Keratinocyte (primary cell): ENCODE measurements at regions not wholly inside any gene's neighbourhood (a gene's known extent, or its start where the extent isn't known, plus 50 kb on each side); places are given as distances from the start of the nearest gene placed in this dataset.
A peak's percentile ranks its signal among the peaks of the same experiment; 100 is the strongest.

Experiments used
- DNase-seq: peaks from one replicate; pipeline ENCODE4 v3.0.0-alpha.2; 2011; ENCODE audit warnings: low read depth, missing footprints, low spot score
- FAIRE-seq: peaks from 2 replicates; lab custom pipeline; 2011; peaks lifted over from hg19 to GRCh38; lab: Jason Lieb, UNC
- H2AFZ ChIP-seq: 2 replicates; pipeline ENCODE4 v1.6.0; 2012; ENCODE audit warnings: low read length, control low read depth, inconsistent platforms; ENCODE audit not compliant: control insufficient read depth
- H3K27ac ChIP-seq: 2 replicates; pipeline ENCODE4 v1.5.1; 2011; ENCODE audit warnings: low read length; ENCODE audit not compliant: control insufficient read depth, insufficient read depth
- H3K27me3 ChIP-seq: 3 replicates; pipeline ENCODE4 v1.6.0; 2011; ENCODE audit warnings: low read length; ENCODE audit not compliant: control insufficient read depth, insufficient read depth; ENCODE audit errors: extremely low read depth
- H3K36me3 ChIP-seq, 2 experiments: 2 replicates in 1 of 2; 3 replicates in 1 of 2; pipeline ENCODE4 v1.5.1; 2011; ENCODE audit warnings: low read length in 2 of 2, mild to moderate bottlenecking in 1 of 2; ENCODE audit not compliant: control insufficient read depth in 2 of 2, insufficient read depth in 2 of 2; ENCODE audit errors: extremely low read depth in 1 of 2
- H3K4me1 ChIP-seq: 3 replicates; pipeline ENCODE4 v1.5.1; 2011; ENCODE audit warnings: low read length; ENCODE audit not compliant: control insufficient read depth, insufficient read depth; ENCODE audit errors: extremely low read depth
- H3K4me2 ChIP-seq: 3 replicates; pipeline ENCODE4 v1.6.0; 2011; ENCODE audit warnings: low read depth, low read length; ENCODE audit not compliant: control insufficient read depth, insufficient read depth; ENCODE audit errors: extremely low read depth
- H3K4me3 ChIP-seq, 3 experiments: fragments of 200-600 bp in 1 of 3; sonication (generic) in 1 of 3; 2 replicates in 2 of 3; 3 replicates in 1 of 3; pipeline ENCODE4 v1.5.1; 2011 to 2016; ENCODE audit warnings: low read length in 3 of 3, mild to moderate bottlenecking in 3 of 3, control low read depth in 2 of 3, inconsistent platforms in 1 of 3, low read depth in 1 of 3, mixed read lengths in 1 of 3, mixed run types in 1 of 3, moderate library complexity in 1 of 3; ENCODE audit not compliant: control insufficient read depth in 2 of 3, insufficient read depth in 2 of 3; ENCODE audit errors: extremely low read depth in 1 of 3
- H3K79me2 ChIP-seq: 2 replicates; pipeline ENCODE4 v1.6.0; 2012; ENCODE audit warnings: low read length; ENCODE audit not compliant: control insufficient read depth, insufficient read depth
- H3K9ac ChIP-seq: 3 replicates; pipeline ENCODE4 v1.6.0; 2011; ENCODE audit warnings: low read length; ENCODE audit not compliant: control insufficient read depth, insufficient read depth; ENCODE audit errors: extremely low read depth
- H3K9me1 ChIP-seq: 3 replicates; pipeline ENCODE4 v1.6.0; 2011; ENCODE audit warnings: low read length; ENCODE audit not compliant: control insufficient read depth, insufficient read depth; ENCODE audit errors: extremely low read depth
- H3K9me3 ChIP-seq: 2 replicates; pipeline ENCODE4 v1.5.1; 2012; ENCODE audit warnings: low read depth, low read length; ENCODE audit not compliant: control insufficient read depth
- H4K20me1 ChIP-seq: 3 replicates; pipeline ENCODE4 v1.6.0; 2011; ENCODE audit warnings: low read length; ENCODE audit not compliant: control insufficient read depth, insufficient read depth; ENCODE audit errors: extremely low read depth
- CTCF ChIP-seq, 3 experiments: IDR thresholded peaks in 1 of 3; conservative IDR thresholded peaks in 1 of 3; optimal IDR thresholded peaks in 1 of 3; 2 replicates in 2 of 3; 3 replicates in 1 of 3; pipeline versions ENCODE3 to v1.5.1; 2011; ENCODE audit warnings: low read length in 3 of 3, mild to moderate bottlenecking in 3 of 3, moderate library complexity in 2 of 3, control low read depth in 1 of 3, inconsistent platforms in 1 of 3; ENCODE audit not compliant: insufficient read depth in 2 of 3; ENCODE audit errors: extremely low read depth in 1 of 3
- EZH2 ChIP-seq: IDR thresholded peaks from one replicate; pipeline ENCODE4 v1.6.1; 2012; ENCODE audit warnings: inconsistent platforms, mild to moderate bottlenecking, low read length, moderate library complexity
- dilution Hi-C: fragments of 300-500 bp; cut with MboI; formaldehyde crosslinking; loops from one replicate; pipeline ENCODE4 v1.7.0; 2020; ENCODE audit warnings: low sequenced_read_pairs; ENCODE audit not compliant: extremely low pct_ligation_motif_present

- no peaks in the 10 kb centered on the region for H3K27me3 ChIP-seq
- no peak overlapping the region for H2AFZ ChIP-seq
- H3K27ac ChIP-seq, result no peak overlapping the region
- no peak for FAIRE-seq
- dilution Hi-C loops, result no loop called here
- H3K4me2 ChIP-seq, result no peak overlapping the region
- no peaks in the 10 kb centered on the region for H4K20me1 ChIP-seq
- no peaks in the 10 kb centered on the region for H3K79me2 ChIP-seq
- H3K36me3 ChIP-seq, result no peaks in the 10 kb centered on the region
- H3K9me3 ChIP-seq, result no peaks in the 10 kb centered on the region
- H3K9ac ChIP-seq, result no peak overlapping the region
- H3K9me1 ChIP-seq, result no peaks in the 10 kb centered on the region
- no peaks in the 10 kb centered on the region for H3K4me1 ChIP-seq
- DNase-seq, result no peak
- H3K4me3 ChIP-seq, result no peak overlapping the region
- TF ChIP-seq EZH2, result no peak
- TF ChIP-seq CTCF (optimal IDR thresholded peaks at IDR 0.05 in 1 of 3, IDR thresholded peaks at IDR 0.05 in 1 of 3, conservative IDR thresholded peaks at IDR 0.05 in 1 of 3; ENCODE audit: extremely low read depth in 1 of 3, insufficient read depth in 2 of 3, low read length in 3 of 3), result peak in 1 of 3 experiments; percentile 17
Measured at GRCh38 chr3:152076148-152076547, 192.6 kb upstream of the MBNL1 start.

GRCh38 chr3:152079980-152080379 lies 188.7 kb upstream of the MBNL1 start:
- H3K79me2 ChIP-seq, result no peaks in the 10 kb centered on the region
- H3K27ac ChIP-seq, result no peak overlapping the region
- no peaks in the 10 kb centered on the region for H3K27me3 ChIP-seq
- FAIRE-seq, result no peak
- no peak for DNase-seq
- H3K9ac ChIP-seq, result no peak overlapping the region
- H3K9me3 ChIP-seq, result no peaks in the 10 kb centered on the region
- H3K9me1 ChIP-seq, result no peaks in the 10 kb centered on the region
- no peak overlapping the region for H3K4me3 ChIP-seq
- TF ChIP-seq CTCF (optimal IDR thresholded peaks at IDR 0.05 in 1 of 3, IDR thresholded peaks at IDR 0.05 in 1 of 3, conservative IDR thresholded peaks at IDR 0.05 in 1 of 3; ENCODE audit: extremely low read depth in 1 of 3, insufficient read depth in 2 of 3, low read length in 3 of 3) (no peak), EZH2 (no peak)
- H3K4me1 ChIP-seq, result no peaks in the 10 kb centered on the region
- no peak overlapping the region for H2AFZ ChIP-seq
- dilution Hi-C loops, result no loop called here
- no peaks in the 10 kb centered on the region for H3K36me3 ChIP-seq
- no peak overlapping the region for H3K4me2 ChIP-seq
- no peaks in the 10 kb centered on the region for H4K20me1 ChIP-seq
